H9 (cell line): ENCODE measurements at regions not wholly inside any gene's neighbourhood (a gene's known extent, or its start where the extent isn't known, plus 50 kb on each side); places are given as distances from the start of the nearest gene placed in this dataset.

Source experiments
- DNase-seq: peaks from one replicate; pipeline ENCODE4 v3.0.0-alpha.2; 2017
- H2AFZ ChIP-seq: one replicate; pipeline ENCODE4 v1.6.1; 2013; ENCODE audit warnings: mild to moderate bottlenecking, low read length, control low read depth, moderate library complexity
- H2AK5ac ChIP-seq: 2 replicates; pipeline ENCODE4 v1.6.1; 2013; ENCODE audit warnings: low read length, control low read depth, mixed read lengths; ENCODE audit not compliant: insufficient read length
- H2BK120ac ChIP-seq: one replicate; pipeline ENCODE4 v1.6.1; 2013; ENCODE audit warnings: low read depth, mild to moderate bottlenecking, low read length, control low read depth, inconsistent platforms; ENCODE audit not compliant: poor library complexity, severe bottlenecking
- H2BK12ac ChIP-seq: 2 replicates; pipeline ENCODE4 v1.6.1; 2013; ENCODE audit warnings: low read length, control low read depth, mixed read lengths, low read depth; ENCODE audit not compliant: insufficient read length
- H2BK15ac ChIP-seq: 2 replicates; pipeline ENCODE4 v1.6.1; 2013; ENCODE audit warnings: low read depth, low read length, control low read depth
- H2BK20ac ChIP-seq: one replicate; pipeline ENCODE4 v1.6.1; 2013; ENCODE audit warnings: low read depth, mild to moderate bottlenecking, low read length, control low read depth, inconsistent platforms; ENCODE audit not compliant: poor library complexity, severe bottlenecking
- H2BK5ac ChIP-seq: 2 replicates; pipeline ENCODE4 v1.6.1; 2013; ENCODE audit warnings: low read length, control low read depth, mixed read lengths; ENCODE audit not compliant: insufficient read length
- H3K14ac ChIP-seq: 2 replicates; pipeline ENCODE4 v1.6.1; 2013; ENCODE audit warnings: low read length, control low read depth; ENCODE audit not compliant: insufficient read depth
- H3K18ac ChIP-seq: 2 replicates; pipeline ENCODE4 v1.6.1; 2013; ENCODE audit warnings: low read depth, mild to moderate bottlenecking, mixed read lengths, low read length, control low read depth; ENCODE audit not compliant: insufficient read length
- H3K23ac ChIP-seq: 2 replicates; pipeline ENCODE4 v1.6.1; 2013; ENCODE audit warnings: low read length, control low read depth, mixed read lengths, low read depth; ENCODE audit not compliant: insufficient read length
- H3K23me2 ChIP-seq: 2 replicates; pipeline ENCODE4 v1.6.1; 2013; ENCODE audit warnings: low read depth, mild to moderate bottlenecking, mixed read lengths, low read length, control low read depth; ENCODE audit not compliant: insufficient read length, poor library complexity, severe bottlenecking
- H3K27ac ChIP-seq: 2 replicates; pipeline ENCODE4 v1.5.1; 2013; ENCODE audit warnings: low read length, control low read depth, mixed read lengths, low read depth; ENCODE audit not compliant: insufficient read length
- H3K27me3 ChIP-seq: 2 replicates; pipeline ENCODE4 v1.6.1; 2013; ENCODE audit warnings: low read length, control low read depth, inconsistent platforms; ENCODE audit not compliant: insufficient read depth
- H3K4ac ChIP-seq: 2 replicates; pipeline ENCODE4 v1.6.1; 2013; ENCODE audit warnings: low read depth, mild to moderate bottlenecking, control low read depth, inconsistent platforms, low read length, moderate library complexity
- H3K4me1 ChIP-seq: 2 replicates; pipeline ENCODE4 v1.6.1; 2013; ENCODE audit warnings: low read length, control low read depth, inconsistent platforms; ENCODE audit not compliant: insufficient read depth
- H3K4me2 ChIP-seq: 2 replicates; pipeline ENCODE4 v1.6.1; 2013; ENCODE audit warnings: low read length, control low read depth, mixed read lengths; ENCODE audit not compliant: insufficient read length, insufficient read depth
- H3K56ac ChIP-seq: 2 replicates; pipeline ENCODE4 v1.6.1; 2013; ENCODE audit warnings: low read depth, mild to moderate bottlenecking, mixed read lengths, low read length, control low read depth; ENCODE audit not compliant: insufficient read length
- H3K79me1 ChIP-seq: 2 replicates; pipeline ENCODE4 v1.6.1; 2013; ENCODE audit warnings: low read depth, mild to moderate bottlenecking, moderate library complexity, low read length, control low read depth, inconsistent platforms; ENCODE audit not compliant: insufficient read depth, poor library complexity, severe bottlenecking
- H3K79me2 ChIP-seq: 2 replicates; pipeline ENCODE4 v1.6.1; 2013; ENCODE audit warnings: low read length, control low read depth, inconsistent platforms; ENCODE audit not compliant: insufficient read depth
- H3K9ac ChIP-seq: 2 replicates; pipeline ENCODE4 v1.6.1; 2013; ENCODE audit warnings: low read length, control low read depth, mixed read lengths; ENCODE audit not compliant: insufficient read length; ENCODE audit errors: extremely low read depth
- H3K9me3 ChIP-seq: one replicate; pipeline ENCODE4 v1.6.1; 2013; ENCODE audit warnings: low read depth, low read length, inconsistent platforms; ENCODE audit not compliant: control insufficient read depth
- H3T11ph ChIP-seq: one replicate; pipeline ENCODE4 v1.6.1; 2013; ENCODE audit warnings: mild to moderate bottlenecking, low read length, control low read depth, inconsistent platforms
- H4K20me1 ChIP-seq: one replicate; pipeline ENCODE4 v1.6.1; 2013; ENCODE audit not compliant: control insufficient read depth, insufficient read length, insufficient read depth
- H4K5ac ChIP-seq: 2 replicates; pipeline ENCODE4 v1.6.1; 2013; ENCODE audit warnings: low read depth, mild to moderate bottlenecking, mixed read lengths, low read length, control low read depth; ENCODE audit not compliant: insufficient read length
- H4K8ac ChIP-seq: replicated peaks from 2 replicates; pipeline ENCODE4 v1.6.1; 2013; ENCODE audit warnings: low read length, control low read depth, mixed read lengths, low read depth; ENCODE audit not compliant: insufficient read length
- H4K91ac ChIP-seq: 2 replicates; pipeline ENCODE4 v1.6.1; 2013; ENCODE audit warnings: low read depth, mild to moderate bottlenecking, moderate library complexity, mixed read lengths, low read length, control low read depth; ENCODE audit not compliant: insufficient read length
- H3K27ac Mint-ChIP-seq, 3 experiments: 2 replicates in 2 of 3; 3 replicates in 1 of 3; pipeline ENCODE4 v1.8.0; 2020 to 2021; ENCODE audit warnings: mixed read lengths in 3 of 3, mild to moderate bottlenecking in 1 of 3, moderate library complexity in 1 of 3
- H3K27me3 Mint-ChIP-seq: 2 replicates; pipeline ENCODE4 v1.8.0; 2021; ENCODE audit warnings: low read depth, mild to moderate bottlenecking, moderate library complexity, mixed read lengths
- H3K36me3 Mint-ChIP-seq, 3 experiments: 2 replicates in 2 of 3; 3 replicates in 1 of 3; pipeline ENCODE4 v1.8.0; 2020 to 2021; ENCODE audit warnings: low read depth in 3 of 3, mixed read lengths in 3 of 3; ENCODE audit not compliant: insufficient read depth in 1 of 3
- H3K4me1 Mint-ChIP-seq, 2 experiments: 2 replicates each; pipeline ENCODE4 v1.8.0; 2020; ENCODE audit warnings: mixed read lengths in 2 of 2
- H3K4me3 Mint-ChIP-seq, 2 experiments: 2 replicates in 1 of 2; 3 replicates in 1 of 2; pipeline ENCODE4 v1.8.0; 2020 to 2021; ENCODE audit warnings: mild to moderate bottlenecking in 2 of 2, mixed read lengths in 2 of 2, moderate library complexity in 1 of 2
- H3K9me3 Mint-ChIP-seq, 2 experiments: 2 replicates in 1 of 2; 3 replicates in 1 of 2; pipeline ENCODE4 v1.8.0; 2020; ENCODE audit warnings: mild to moderate bottlenecking in 2 of 2, mixed read lengths in 2 of 2, moderate library complexity in 1 of 2
- CTCF ChIP-seq: fragments of 200-600 bp; sonication (generic); conservative IDR thresholded peaks from 3 replicates; pipeline ENCODE4 v1.8.0; 2021; ENCODE audit warnings: antibody characterized with exemption, mild to moderate bottlenecking
- WGBS: extraction: QIAGEN DNeasy Blood & Tissue Kit; methylation state at CpG from one replicate; pipeline ENCODE4 v1.1.7; 2013; ENCODE audit warnings: missing lambda C conversion rate, low lambda C conversion rate, mixed read lengths; ENCODE audit not compliant: insufficient read length; ENCODE audit errors: extremely low coverage; 5-methylcytosine and 5-hydroxymethylcytosine counted together

GRCh38 chr15:49734831-49735508, 114.1 kb downstream of the DTWD1 start:
- Histone ChIP-seq H4K91ac (no peak overlapping the region), H2BK120ac (no peak overlapping the region), H3K4me1 (no peaks in the 10 kb centered on the region), H3K79me1 (no peaks in the 10 kb centered on the region), H3K4me2 (no peak overlapping the region), H3K79me2 (no peaks in the 10 kb centered on the region), H2AFZ (no peak overlapping the region), H3K18ac (no peak overlapping the region), H3K14ac (no peak overlapping the region), H3K4ac (no peak overlapping the region), H3K9ac (no peak overlapping the region), H4K8ac (no peak overlapping the region), H3K9me3 (no peaks in the 10 kb centered on the region), H4K5ac (no peak overlapping the region), H2BK20ac (no peak overlapping the region), H3T11ph (no peak overlapping the region), H3K56ac (no peak overlapping the region), H3K23ac (no peak overlapping the region), H4K20me1 (no peaks in the 10 kb centered on the region), H2BK12ac (no peak overlapping the region), H3K27me3 (no peaks in the 10 kb centered on the region), H2BK15ac (no peak overlapping the region), H2AK5ac (no peak overlapping the region), H2BK5ac (no peak overlapping the region), H3K27ac (no peak overlapping the region), H3K23me2 (no peaks in the 10 kb centered on the region)
- TF ChIP-seq CTCF: no peak
- Mint-ChIP-seq H3K27me3 (no peaks in the 10 kb centered on the region), H3K4me3 (no peak overlapping the region), H3K27ac (no peak overlapping the region), H3K4me1 (peaks cover 8 to 12% of the 10 kb centered on the region in 2 experiments), H3K36me3 (no peaks in the 10 kb centered on the region), H3K9me3 (no peaks in the 10 kb centered on the region)
- WGBS: no CpG with 5 or more reads among the region's 4 CpGs
- DNase-seq: no peak
